Spleen (tissue), 7 donors: ENCODE measurements at regions not wholly inside any gene's neighbourhood (a gene's known extent, or its start where the extent isn't known, plus 50 kb on each side); places are given as distances from the start of the nearest gene placed in this dataset.

Experiments
- CTCF ChIP-seq, 11 experiments: fragments of 200-600 bp in 7 of 11; fragments of 450-650 bp in 4 of 11; sonication (generic) in 4 of 11; IDR thresholded peaks in 8 of 11; conservative IDR thresholded peaks in 3 of 11; 1 replicate in 7 of 11; 2 replicates in 4 of 11; pipeline versions ENCODE4 v1.4.0 to v1.8.0; 2016 to 2021; ENCODE audit warnings: antibody characterized with exemption in 11 of 11, inconsistent platforms in 4 of 11, mild to moderate bottlenecking in 1 of 11
- POLR2A ChIP-seq, 3 donors: fragments of 450-650 bp; IDR thresholded peaks; one replicate each; pipeline ENCODE4 v1.5.1; 2017; ENCODE audit warnings: antibody characterized with exemption in 3 of 3, mild to moderate bottlenecking in 1 of 3
- POLR2AphosphoS5 ChIP-seq, 3 donors: sonication (generic); formaldehyde crosslinking; IDR thresholded peaks; one replicate each; pipeline ENCODE4 v1.5.1; 2017; ENCODE audit warnings: antibody characterized with exemption in 3 of 3
- donor health status: DM: no; HTN: no; CAD: no; lungs with moderate emphysema.
- donor health status: DM: no; HTN: no; CAD: no.
- donor health status: DM: no; HTN: no; CAD: no.

GRCh38 chr11:119511614-119512306 is 88.8 kb upstream of the THY1 start:
- TF ChIP-seq CTCF (IDR thresholded peaks at IDR 0.05 in 8 of 11, conservative IDR thresholded peaks at IDR 0.05 in 3 of 11), result no peak
- TF ChIP-seq POLR2A (IDR thresholded peaks at IDR 0.05), result no peak
- TF ChIP-seq POLR2AphosphoS5 (IDR thresholded peaks at IDR 0.05), result no peak
